Astrocyte (in vitro differentiated cells and primary cell): ENCODE measurements at regions not wholly inside any gene's neighbourhood (a gene's known extent, or its start where the extent isn't known, plus 50 kb on each side); places are given as distances from the start of the nearest gene placed in this dataset.

Experiments used
- DNase-seq: peaks from one replicate; pipeline ENCODE4 v3.0.0-alpha.2; 2010; ENCODE audit warnings: low read depth
- FAIRE-seq: peaks from 2 replicates; lab custom pipeline; 2011; peaks lifted over from hg19 to GRCh38; lab: Jason Lieb, UNC
- H2AFZ ChIP-seq: 2 replicates; pipeline ENCODE4 v1.6.0; 2012; ENCODE audit warnings: low read depth, low read length, inconsistent platforms
- H3K27ac ChIP-seq: 2 replicates; pipeline ENCODE4 v1.5.1; 2011; ENCODE audit warnings: low read depth, low read length, inconsistent platforms
- H3K27me3 ChIP-seq: 2 replicates; pipeline ENCODE4 v1.6.0; 2011; ENCODE audit warnings: low read length, inconsistent platforms; ENCODE audit not compliant: insufficient read depth
- H3K36me3 ChIP-seq: 2 replicates; pipeline ENCODE4 v1.5.1; 2011; ENCODE audit warnings: low read length, inconsistent platforms; ENCODE audit not compliant: insufficient read depth
- H3K4me1 ChIP-seq: 2 replicates; pipeline ENCODE4 v1.5.1; 2011; ENCODE audit warnings: low read length, inconsistent platforms; ENCODE audit not compliant: insufficient read depth
- H3K4me2 ChIP-seq: 2 replicates; pipeline ENCODE4 v1.6.0; 2012; ENCODE audit warnings: low read length, inconsistent platforms
- H3K4me3 ChIP-seq: 2 replicates; pipeline ENCODE4 v1.5.1; 2011; ENCODE audit warnings: low read depth, mild to moderate bottlenecking, low read length, inconsistent platforms; ENCODE audit not compliant: insufficient read depth
- H3K79me2 ChIP-seq: 2 replicates; pipeline ENCODE4 v1.6.0; 2012; ENCODE audit warnings: mild to moderate bottlenecking, low read length, inconsistent platforms; ENCODE audit not compliant: insufficient read depth
- H3K9ac ChIP-seq: 2 replicates; pipeline ENCODE4 v1.6.0; 2012; ENCODE audit warnings: mild to moderate bottlenecking, low read length, inconsistent platforms
- H3K9me3 ChIP-seq: 2 replicates; pipeline ENCODE4 v1.5.1; 2012; ENCODE audit warnings: low read depth, mild to moderate bottlenecking, low read length, inconsistent platforms; ENCODE audit not compliant: insufficient read depth
- H4K20me1 ChIP-seq: 2 replicates; pipeline ENCODE4 v1.6.0; 2012; ENCODE audit warnings: low read length, inconsistent platforms; ENCODE audit not compliant: insufficient read depth
- H3K27ac Mint-ChIP-seq: one replicate; pipeline ENCODE4 v1.8.0; 2021; ENCODE audit warnings: mild to moderate bottlenecking, mixed read lengths; ENCODE audit not compliant: unreplicated experiment
- H3K27me3 Mint-ChIP-seq: one replicate; pipeline ENCODE4 v1.8.0; 2021; ENCODE audit warnings: low read depth, mixed read lengths; ENCODE audit not compliant: unreplicated experiment
- H3K36me3 Mint-ChIP-seq: one replicate; pipeline ENCODE4 v1.8.0; 2021; ENCODE audit warnings: low read depth, mixed read lengths; ENCODE audit not compliant: unreplicated experiment
- H3K4me1 Mint-ChIP-seq: one replicate; pipeline ENCODE4 v1.8.0; 2021; ENCODE audit warnings: low read depth, mixed read lengths; ENCODE audit not compliant: unreplicated experiment
- H3K4me3 Mint-ChIP-seq: one replicate; pipeline ENCODE4 v1.8.0; 2021; ENCODE audit warnings: mild to moderate bottlenecking, moderate library complexity, mixed read lengths; ENCODE audit not compliant: unreplicated experiment
- H3K9me3 Mint-ChIP-seq: one replicate; pipeline ENCODE4 v1.8.0; 2021; ENCODE audit warnings: mild to moderate bottlenecking, mixed read lengths; ENCODE audit not compliant: unreplicated experiment
- CTCF ChIP-seq: IDR thresholded peaks from 2 replicates; pipeline ENCODE4 v1.5.1; 2011; ENCODE audit warnings: low read depth, mild to moderate bottlenecking, inconsistent platforms, low read length, moderate library complexity; ENCODE audit not compliant: insufficient read depth
- EZH2 ChIP-seq: IDR thresholded peaks from 2 replicates; pipeline ENCODE4 v1.6.1; 2012; ENCODE audit warnings: mild to moderate bottlenecking, low read length, inconsistent platforms; ENCODE audit not compliant: insufficient read depth

- H3K36me3 ChIP-seq = no peaks in the 10 kb centered on the region
- H4K20me1 ChIP-seq = no peaks in the 10 kb centered on the region
- TF ChIP-seq CTCF = no peak
- TF ChIP-seq EZH2 = no peak
- no peaks in the 10 kb centered on the region for H3K79me2 ChIP-seq
- H2AFZ ChIP-seq = no peak overlapping the region
- H3K4me3 Mint-ChIP-seq = no peak overlapping the region
- H3K9me3 Mint-ChIP-seq = no peaks in the 10 kb centered on the region
- H3K4me2 ChIP-seq = no peak overlapping the region
- DNase-seq (no peak), FAIRE-seq (no peak)
- peaks cover 26% of the 10 kb centered on the region for H3K4me1 Mint-ChIP-seq
- H3K27ac ChIP-seq = no peak overlapping the region
- no peak overlapping the region for H3K4me3 ChIP-seq
- peaks cover 2% of the 10 kb centered on the region for H3K27me3 Mint-ChIP-seq
- H3K36me3 Mint-ChIP-seq = no peaks in the 10 kb centered on the region
- no peaks in the 10 kb centered on the region for H3K27me3 ChIP-seq
- H3K4me1 ChIP-seq = no peaks in the 10 kb centered on the region
- no peak overlapping the region for H3K9ac ChIP-seq
- H3K9me3 ChIP-seq = no peaks in the 10 kb centered on the region
- H3K27ac Mint-ChIP-seq = no peak overlapping the region
Observed at GRCh38 chr10:3704565-3705325, 80.3 kb downstream of the KLF6 start.

- Mint-ChIP-seq H3K27ac (no peak overlapping the region), H3K4me1 (peaks cover 17% of the 10 kb centered on the region), H3K27me3 (peaks cover 2% of the 10 kb centered on the region), H3K4me3 (no peak overlapping the region), H3K9me3 (no peaks in the 10 kb centered on the region), H3K36me3 (no peaks in the 10 kb centered on the region)
- H3K9ac ChIP-seq = no peak overlapping the region
- no peak for FAIRE-seq
- no peaks in the 10 kb centered on the region for H3K27me3 ChIP-seq
- H3K4me1 ChIP-seq = no peaks in the 10 kb centered on the region
- H3K79me2 ChIP-seq = no peaks in the 10 kb centered on the region
- no peak overlapping the region for H2AFZ ChIP-seq
- H3K36me3 ChIP-seq = no peaks in the 10 kb centered on the region
- H3K27ac ChIP-seq = no peak overlapping the region
- TF ChIP-seq EZH2 (no peak), CTCF (no peak)
- H3K4me3 ChIP-seq = no peak overlapping the region
- no peak for DNase-seq
- no peak overlapping the region for H3K4me2 ChIP-seq
- H3K9me3 ChIP-seq = no peaks in the 10 kb centered on the region
- no peaks in the 10 kb centered on the region for H4K20me1 ChIP-seq
Observed at GRCh38 chr10:3702569-3702968, 82.4 kb downstream of the KLF6 start.

GRCh38 chr10:3702056-3702546, 82.9 kb downstream of the KLF6 start:
- Histone ChIP-seq H3K9me3 (no peaks in the 10 kb centered on the region), H3K4me1 (no peaks in the 10 kb centered on the region), H3K4me3 (no peak overlapping the region), H4K20me1 (no peaks in the 10 kb centered on the region), H3K4me2 (no peak overlapping the region), H2AFZ (no peak overlapping the region), H3K27me3 (no peaks in the 10 kb centered on the region), H3K36me3 (no peaks in the 10 kb centered on the region), H3K27ac (no peak overlapping the region), H3K9ac (no peak overlapping the region), H3K79me2 (no peaks in the 10 kb centered on the region)
- peaks cover 17% of the 10 kb centered on the region for H3K4me1 Mint-ChIP-seq
- H3K4me3 Mint-ChIP-seq = no peak overlapping the region
- no peaks in the 10 kb centered on the region for H3K36me3 Mint-ChIP-seq
- no peak overlapping the region for H3K27ac Mint-ChIP-seq
- TF ChIP-seq CTCF (no peak), EZH2 (no peak)
- DNase-seq (no peak), FAIRE-seq (no peak)
- H3K27me3 Mint-ChIP-seq = peaks cover 2% of the 10 kb centered on the region
- H3K9me3 Mint-ChIP-seq = no peaks in the 10 kb centered on the region
